Stimulated activated naive CD4-positive, alpha-beta T cell treated with Interleukin-2 at 50 U/mL for 16 hours (primary cell): ENCODE measurements at regions not wholly inside any gene's neighbourhood (a gene's known extent, or its start where the extent isn't known, plus 50 kb on each side); places are given as distances from the start of the nearest gene placed in this dataset.

Experiments used
- DNase-seq: peaks from one replicate; lab custom pipeline; 2025; lab: John Stamatoyannopoulos, UW

- no peak for DNase-seq
These were observed 114.7 kb upstream of the CELF2 start for GRCh38 chr10:10902951-10903350.

GRCh38 chr10:10903620-10904019 is 114.1 kb upstream of the CELF2 start:
- no peak for DNase-seq

- no peak for DNase-seq
These were observed 107.0 kb upstream of the CELF2 start for GRCh38 chr10:10910634-10911033.

- no peak for DNase-seq
These were observed 106.6 kb upstream of the CELF2 start for GRCh38 chr10:10911035-10911434.

GRCh38 chr10:10911471-10911921 is 106.2 kb upstream of the CELF2 start:
- DNase-seq: no peak

- DNase-seq: no peak
These were observed 103.5 kb upstream of the CELF2 start for GRCh38 chr10:10914144-10914543.

GRCh38 chr10:10915215-10915614 is 102.5 kb upstream of the CELF2 start:
- DNase-seq: no peak

GRCh38 chr10:10917031-10917430 is 100.6 kb upstream of the CELF2 start:
- no peak for DNase-seq

GRCh38 chr10:10919976-10920375 is 97.7 kb upstream of the CELF2 start:
- no peak for DNase-seq

- no peak for DNase-seq
These were observed 95.7 kb upstream of the CELF2 start for GRCh38 chr10:10921826-10922461.

- DNase-seq: no peak
These were observed 94.5 kb upstream of the CELF2 start for GRCh38 chr10:10923029-10923651.

- DNase-seq: no peak
These were observed 92.0 kb upstream of the CELF2 start for GRCh38 chr10:10925667-10926066.

- no peak for DNase-seq
These were observed 90.1 kb upstream of the CELF2 start for GRCh38 chr10:10927608-10928007.

GRCh38 chr10:10930979-10931743 is 86.5 kb upstream of the CELF2 start:
- DNase-seq: no peak

GRCh38 chr10:10935032-10935431 is 82.6 kb upstream of the CELF2 start:
- DNase-seq: no peak

GRCh38 chr10:10938676-10939075 is 79.0 kb upstream of the CELF2 start:
- DNase-seq: no peak

GRCh38 chr10:10941127-10941730 is 76.4 kb upstream of the CELF2 start:
- DNase-seq: no peak

GRCh38 chr10:10942441-10942840 is 75.2 kb upstream of the CELF2 start:
- no peak for DNase-seq

GRCh38 chr10:10946081-10946480 is 71.6 kb upstream of the CELF2 start:
- DNase-seq: no peak

GRCh38 chr10:10946801-10947200 is 70.9 kb upstream of the CELF2 start:
- DNase-seq: no peak

GRCh38 chr10:10951675-10952074 is 66.0 kb upstream of the CELF2 start:
- DNase-seq: no peak

- DNase-seq: no peak
These were observed 64.9 kb upstream of the CELF2 start for GRCh38 chr10:10952800-10953199.
